ENCODE measurements at regions not wholly inside any gene's neighbourhood (a gene's known extent, or its start where the extent isn't known, plus 50 kb on each side); places are given as distances from the start of the nearest gene placed in this dataset.

- H3K27ac ChIP-seq (ENCODE audit: extremely low read depth, low read depth, low read length), result no peak overlapping the region
- TF ChIP-seq ZNF16 (tag by site-specific recombination; IDR thresholded peaks at IDR 0.05; ENCODE audit: low read depth), result no peak
- TF ChIP-seq, protein P1, sequence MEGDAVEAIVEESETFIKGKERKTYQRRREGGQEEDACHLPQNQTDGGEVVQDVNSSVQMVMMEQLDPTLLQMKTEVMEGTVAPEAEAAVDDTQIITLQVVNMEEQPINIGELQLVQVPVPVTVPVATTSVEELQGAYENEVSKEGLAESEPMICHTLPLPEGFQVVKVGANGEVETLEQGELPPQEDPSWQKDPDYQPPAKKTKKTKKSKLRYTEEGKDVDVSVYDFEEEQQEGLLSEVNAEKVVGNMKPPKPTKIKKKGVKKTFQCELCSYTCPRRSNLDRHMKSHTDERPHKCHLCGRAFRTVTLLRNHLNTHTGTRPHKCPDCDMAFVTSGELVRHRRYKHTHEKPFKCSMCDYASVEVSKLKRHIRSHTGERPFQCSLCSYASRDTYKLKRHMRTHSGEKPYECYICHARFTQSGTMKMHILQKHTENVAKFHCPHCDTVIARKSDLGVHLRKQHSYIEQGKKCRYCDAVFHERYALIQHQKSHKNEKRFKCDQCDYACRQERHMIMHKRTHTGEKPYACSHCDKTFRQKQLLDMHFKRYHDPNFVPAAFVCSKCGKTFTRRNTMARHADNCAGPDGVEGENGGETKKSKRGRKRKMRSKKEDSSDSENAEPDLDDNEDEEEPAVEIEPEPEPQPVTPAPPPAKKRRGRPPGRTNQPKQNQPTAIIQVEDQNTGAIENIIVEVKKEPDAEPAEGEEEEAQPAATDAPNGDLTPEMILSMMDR (tag by site-specific recombination; IDR thresholded peaks at IDR 0.05), result peak; percentile 89
- no peak for TF ChIP-seq ZNF658 (tag by site-specific recombination; IDR thresholded peaks at IDR 0.05)
- TF ChIP-seq MYNN (tag by site-specific recombination; IDR thresholded peaks at IDR 0.05; ENCODE audit: borderline replicate concordance), result no peak
- no peak for TF ChIP-seq KLF10 (tag by site-specific recombination; IDR thresholded peaks at IDR 0.05)
- TF ChIP-seq ZNF785 (tag by site-specific recombination; IDR thresholded peaks at IDR 0.05), result no peak
- TF ChIP-seq ZNF549 (tag by site-specific recombination; IDR thresholded peaks at IDR 0.05), result no peak
- no peak for TF ChIP-seq SP2 (tag by site-specific recombination; IDR thresholded peaks at IDR 0.05)
- no peak for TF ChIP-seq ZNF514 (tag by site-specific recombination; IDR thresholded peaks at IDR 0.05)
- TF ChIP-seq ZNF10 (tag by site-specific recombination; IDR thresholded peaks at IDR 0.05), result no peak
- TF ChIP-seq OVOL3 (tag by site-specific recombination; IDR thresholded peaks at IDR 0.05), result no peak
- TF ChIP-seq ZNF654 (tag by site-specific recombination; IDR thresholded peaks at IDR 0.05; ENCODE audit: low read depth), result peak; percentile 97
- no peaks in the 10 kb centered on the region for H3K9me3 ChIP-seq (ENCODE audit: control insufficient read depth, insufficient read depth, low read depth, low read length)
- no peaks in the 10 kb centered on the region for H3K4me1 ChIP-seq (ENCODE audit: control insufficient read depth, insufficient read depth, low read length)
- no peaks in the 10 kb centered on the region for H3K36me3 ChIP-seq (ENCODE audit: control insufficient read depth in 2 of 2, insufficient read depth in 1 of 2, low read length in 2 of 2)
- CTCF ChIA-PET, result interaction anchor here (0.6 to 5.9 kb wide), 38 partner anchors 8 to 1823 kb away, joined by 3 to 111 read pairs (median 4); partner anchors contain the start of genes ADAMTS16 and ICE1
- POLR2A ChIA-PET, result no interaction called here
- H3K4me3 ChIP-seq (ENCODE audit: low read depth, low read length), result no peak overlapping the region
Measured at GRCh38 chr5:4879693-4880303, 260.3 kb upstream of the ADAMTS16 start.

GRCh38 chr5:4880304-4880741 lies 259.8 kb upstream of the ADAMTS16 start:
- CTCF ChIA-PET, result interaction anchor here (0.6 to 5.9 kb wide), 32 partner anchors 9 to 984 kb away, joined by 3 to 111 read pairs (median 4); partner anchors contain the start of genes ADAMTS16 and ICE1
- no peak overlapping the region for H3K4me3 ChIP-seq (ENCODE audit: low read depth, low read length)
- no peak for TF ChIP-seq ZNF121 (tag by site-specific recombination; IDR thresholded peaks at IDR 0.05)
- TF ChIP-seq GLI2 (tag by site-specific recombination; IDR thresholded peaks at IDR 0.05; ENCODE audit: borderline replicate concordance, low read depth), result no peak
- TF ChIP-seq BCL6B (tag by site-specific recombination; IDR thresholded peaks at IDR 0.05), result no peak
- TF ChIP-seq ZNF510 (tag by site-specific recombination; IDR thresholded peaks at IDR 0.05; ENCODE audit: insufficient replicate concordance), result no peak
- TF ChIP-seq PRDM1 (tag by site-specific recombination; IDR thresholded peaks at IDR 0.05), result no peak
- no peak for TF ChIP-seq ZNF792 (tag by site-specific recombination; IDR thresholded peaks at IDR 0.05)
- TF ChIP-seq, protein P2, sequence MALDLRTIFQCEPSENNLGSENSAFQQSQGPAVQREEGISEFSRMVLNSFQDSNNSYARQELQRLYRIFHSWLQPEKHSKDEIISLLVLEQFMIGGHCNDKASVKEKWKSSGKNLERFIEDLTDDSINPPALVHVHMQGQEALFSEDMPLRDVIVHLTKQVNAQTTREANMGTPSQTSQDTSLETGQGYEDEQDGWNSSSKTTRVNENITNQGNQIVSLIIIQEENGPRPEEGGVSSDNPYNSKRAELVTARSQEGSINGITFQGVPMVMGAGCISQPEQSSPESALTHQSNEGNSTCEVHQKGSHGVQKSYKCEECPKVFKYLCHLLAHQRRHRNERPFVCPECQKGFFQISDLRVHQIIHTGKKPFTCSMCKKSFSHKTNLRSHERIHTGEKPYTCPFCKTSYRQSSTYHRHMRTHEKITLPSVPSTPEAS (tag by site-specific recombination; IDR thresholded peaks at IDR 0.05), result no peak
- POLR2A ChIA-PET, result no interaction called here
- H3K27ac ChIP-seq (ENCODE audit: extremely low read depth, low read depth, low read length), result no peak overlapping the region
- no peaks in the 10 kb centered on the region for H3K4me1 ChIP-seq (ENCODE audit: control insufficient read depth, insufficient read depth, low read length)
- H3K9me3 ChIP-seq (ENCODE audit: control insufficient read depth, insufficient read depth, low read depth, low read length), result no peaks in the 10 kb centered on the region
- no peaks in the 10 kb centered on the region for H3K36me3 ChIP-seq (ENCODE audit: control insufficient read depth in 2 of 2, insufficient read depth in 1 of 2, low read length in 2 of 2)
